Endothelial cell of umbilical vein (primary cell): ENCODE measurements at regions not wholly inside any gene's neighbourhood (a gene's known extent, or its start where the extent isn't known, plus 50 kb on each side); places are given as distances from the start of the nearest gene placed in this dataset.
A peak's percentile ranks its signal among the peaks of the same experiment; 100 is the strongest.

Source experiments
- BruUV-seq: library from RNA; stranded (reverse); fragments of 400-500 nt; replicated peaks from 2 replicates; lab custom pipeline; 2021; lab: Mats Ljungman, UMichigan
- CTCF ChIA-PET: fragments of 300-600, 350-600 bp; sonication (Branson Sonifier 250); formaldehyde crosslinking; loops from one replicate; lab custom pipeline; 2021; ENCODE audit warnings: antibody characterized with exemption, inconsistent platforms; lab: Charles Lee
- POLR2A ChIA-PET: fragments of 300-600, 350-600 bp; sonication (Branson Sonifier 250); formaldehyde crosslinking; loops from one replicate; lab custom pipeline; 2021; ENCODE audit warnings: antibody characterized with exemption, inconsistent platforms; lab: Charles Lee
- DNase-seq: peaks from one replicate; pipeline ENCODE4 v3.0.0-alpha.2; 2011; ENCODE audit warnings: low read depth, low spot score
- FAIRE-seq: peaks from 2 replicates; lab custom pipeline; 2011; peaks lifted over from hg19 to GRCh38; lab: Jason Lieb, UNC
- H2AFZ ChIP-seq: 2 replicates; pipeline ENCODE4 v1.6.0; 2012; ENCODE audit warnings: low read depth, low read length, control low read depth, inconsistent platforms
- H3K27ac ChIP-seq: 2 replicates; pipeline ENCODE4 v1.5.1; 2011; ENCODE audit warnings: low read depth, mild to moderate bottlenecking, control low read depth, low read length, moderate library complexity; ENCODE audit not compliant: insufficient read depth
- H3K27me3 ChIP-seq, 2 experiments: 2 replicates each; pipeline versions ENCODE4 v1.6.0 to v1.6.1; 2011; ENCODE audit warnings: low read length in 2 of 2, mixed read lengths in 1 of 2; ENCODE audit not compliant: control insufficient read depth in 2 of 2, insufficient read depth in 2 of 2
- H3K36me3 ChIP-seq, 2 experiments: 2 replicates in 1 of 2; 3 replicates in 1 of 2; pipeline ENCODE4 v1.5.1; 2011; ENCODE audit warnings: low read length in 2 of 2, mild to moderate bottlenecking in 1 of 2, moderate library complexity in 1 of 2; ENCODE audit not compliant: control insufficient read depth in 2 of 2, insufficient read depth in 2 of 2; ENCODE audit errors: extremely low read depth in 1 of 2
- H3K4me1 ChIP-seq: 3 replicates; pipeline ENCODE4 v1.5.1; 2011; ENCODE audit warnings: mild to moderate bottlenecking, low read length; ENCODE audit not compliant: control insufficient read depth, insufficient read depth; ENCODE audit errors: extremely low read depth
- H3K4me2 ChIP-seq: 2 replicates; pipeline ENCODE4 v1.6.1; 2011; ENCODE audit warnings: low read length, control low read depth, mixed read lengths; ENCODE audit not compliant: insufficient read depth
- H3K4me3 ChIP-seq, 3 experiments: fragments of 200-600 bp in 1 of 3; sonication (generic), shearing (Covaris generic) in 1 of 3; replicated peaks in 1 of 3; 2 replicates each; pipeline ENCODE4 v1.5.1; 2011 to 2016; ENCODE audit warnings: control low read depth in 3 of 3, low read length in 3 of 3, mild to moderate bottlenecking in 2 of 3, inconsistent platforms in 1 of 3, low read depth in 1 of 3, moderate library complexity in 1 of 3; ENCODE audit not compliant: insufficient read depth in 1 of 3
- H3K79me2 ChIP-seq: 2 replicates; pipeline ENCODE4 v1.6.0; 2012; ENCODE audit warnings: low read length, inconsistent platforms; ENCODE audit not compliant: control insufficient read depth, insufficient read depth
- H3K9ac ChIP-seq: replicated peaks from 2 replicates; pipeline ENCODE3; 2011; ENCODE audit warnings: low read length, control low read depth; ENCODE audit not compliant: insufficient read depth; ENCODE audit errors: extremely low read depth
- H3K9me1 ChIP-seq: replicated peaks from 3 replicates; pipeline ENCODE4 v1.6.0; 2011; ENCODE audit warnings: mild to moderate bottlenecking, low read length; ENCODE audit not compliant: control insufficient read depth, insufficient read depth; ENCODE audit errors: extremely low read depth
- H3K9me3 ChIP-seq: replicated peaks from 2 replicates; pipeline ENCODE4 v1.5.1; 2012; ENCODE audit warnings: low read length, inconsistent platforms; ENCODE audit not compliant: control insufficient read depth, insufficient read depth
- H4K20me1 ChIP-seq: replicated peaks from 2 replicates; pipeline ENCODE3; 2011; ENCODE audit warnings: mild to moderate bottlenecking, low read length; ENCODE audit not compliant: control insufficient read depth, insufficient read depth; ENCODE audit errors: extremely low read depth
- EZH2 ChIP-seq: IDR thresholded peaks from 2 replicates; pipeline ENCODE4 v1.6.1; 2012; ENCODE audit warnings: borderline replicate concordance, low read depth, mild to moderate bottlenecking, moderate library complexity, low read length, inconsistent platforms; ENCODE audit not compliant: severe bottlenecking
- FOS ChIP-seq: IDR thresholded peaks from 2 replicates; pipeline ENCODE4 v1.6.1; 2011; ENCODE audit warnings: mild to moderate bottlenecking, low read length, moderate library complexity, borderline replicate concordance; ENCODE audit not compliant: insufficient read depth
- GATA2 ChIP-seq: IDR thresholded peaks from 2 replicates; pipeline ENCODE4 v1.7.0; 2011; ENCODE audit warnings: low read depth, mild to moderate bottlenecking, moderate library complexity, mixed read lengths, low read length; ENCODE audit not compliant: insufficient read length, insufficient read depth
- JUN ChIP-seq: IDR thresholded peaks from 2 replicates; pipeline ENCODE4 v1.6.1; 2011; ENCODE audit warnings: borderline replicate concordance, low read depth; ENCODE audit not compliant: insufficient read length, insufficient read depth
- MYC ChIP-seq: IDR thresholded peaks from one replicate; pipeline ENCODE4 v1.6.1; 2011; ENCODE audit warnings: mild to moderate bottlenecking, low read depth, low read length
- POLR2A ChIP-seq: IDR thresholded peaks from 2 replicates; pipeline ENCODE4 v1.6.1; 2012; ENCODE audit warnings: low read depth, mild to moderate bottlenecking, control low read depth, low read length
- POLR2AphosphoS5 ChIP-seq: IDR thresholded peaks from 2 replicates; pipeline ENCODE4 v1.6.1; 2012; ENCODE audit warnings: low read depth, mild to moderate bottlenecking, control low read depth, low read length, moderate library complexity; ENCODE audit not compliant: insufficient read depth
- dilution Hi-C: fragments of 300-500 bp; cut with MboI; formaldehyde crosslinking; loops from one replicate; pipeline ENCODE4 v1.15.0; 2019; ENCODE audit warnings: low sequenced_read_pairs; ENCODE audit not compliant: extremely low pct_ligation_motif_present
- intact Hi-C: fragments of 100-400 bp; cut with micrococcal nuclease; formaldehyde crosslinking; loops from one replicate; pipeline ENCODE4 v1.10.0; 2022
- TF ChIP-seq, protein P1 (sequence below): IDR thresholded peaks from 2 replicates; pipeline ENCODE4 v1.6.1; 2011; ENCODE audit not compliant: insufficient read depth, insufficient read length
- TF ChIP-seq, protein P2 (sequence below), 2 donors: IDR thresholded peaks; 1 replicate in 1 of 2; 2 replicates in 1 of 2; pipeline ENCODE4 v1.5.1; 2011; ENCODE audit warnings: low read length in 2 of 2, mild to moderate bottlenecking in 2 of 2, moderate library complexity in 2 of 2, control low read depth in 1 of 2, inconsistent platforms in 1 of 2, low read depth in 1 of 2; ENCODE audit not compliant: insufficient read depth in 1 of 2; ENCODE audit errors: extremely low read depth in 1 of 2

DNA sequence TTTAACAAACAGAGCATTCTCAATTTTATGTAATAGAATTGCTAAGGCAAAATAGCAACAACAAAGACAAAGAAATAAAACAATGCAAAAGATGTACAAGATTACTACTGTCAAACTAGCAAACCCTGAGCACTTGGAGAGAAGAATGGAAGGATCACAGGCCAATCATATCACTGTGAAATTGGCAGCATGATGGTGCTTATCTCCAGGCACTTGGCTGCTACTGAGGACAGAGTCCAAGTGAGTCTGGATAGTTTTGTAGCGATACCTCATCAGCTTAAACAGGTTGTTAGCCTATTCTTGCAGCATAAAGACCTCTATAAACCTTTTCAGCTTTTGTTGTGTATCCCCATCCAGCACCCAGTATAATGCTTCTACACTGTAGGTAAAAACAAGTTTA, 117.7 kb downstream of the C4orf33 start:
- TF ChIP-seq MYC = no peak
- TF ChIP-seq, protein P1, sequence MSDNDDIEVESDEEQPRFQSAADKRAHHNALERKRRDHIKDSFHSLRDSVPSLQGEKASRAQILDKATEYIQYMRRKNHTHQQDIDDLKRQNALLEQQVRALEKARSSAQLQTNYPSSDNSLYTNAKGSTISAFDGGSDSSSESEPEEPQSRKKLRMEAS = no peak
- TF ChIP-seq, protein P2, sequence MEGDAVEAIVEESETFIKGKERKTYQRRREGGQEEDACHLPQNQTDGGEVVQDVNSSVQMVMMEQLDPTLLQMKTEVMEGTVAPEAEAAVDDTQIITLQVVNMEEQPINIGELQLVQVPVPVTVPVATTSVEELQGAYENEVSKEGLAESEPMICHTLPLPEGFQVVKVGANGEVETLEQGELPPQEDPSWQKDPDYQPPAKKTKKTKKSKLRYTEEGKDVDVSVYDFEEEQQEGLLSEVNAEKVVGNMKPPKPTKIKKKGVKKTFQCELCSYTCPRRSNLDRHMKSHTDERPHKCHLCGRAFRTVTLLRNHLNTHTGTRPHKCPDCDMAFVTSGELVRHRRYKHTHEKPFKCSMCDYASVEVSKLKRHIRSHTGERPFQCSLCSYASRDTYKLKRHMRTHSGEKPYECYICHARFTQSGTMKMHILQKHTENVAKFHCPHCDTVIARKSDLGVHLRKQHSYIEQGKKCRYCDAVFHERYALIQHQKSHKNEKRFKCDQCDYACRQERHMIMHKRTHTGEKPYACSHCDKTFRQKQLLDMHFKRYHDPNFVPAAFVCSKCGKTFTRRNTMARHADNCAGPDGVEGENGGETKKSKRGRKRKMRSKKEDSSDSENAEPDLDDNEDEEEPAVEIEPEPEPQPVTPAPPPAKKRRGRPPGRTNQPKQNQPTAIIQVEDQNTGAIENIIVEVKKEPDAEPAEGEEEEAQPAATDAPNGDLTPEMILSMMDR (IDR thresholded peaks at IDR 0.05; ENCODE audit: extremely low read depth in 1 of 2, insufficient read depth in 1 of 2, low read depth in 1 of 2, low read length in 2 of 2) = no peak
- no peak for TF ChIP-seq FOS
- no peak for TF ChIP-seq EZH2
- TF ChIP-seq JUN = no peak
- CTCF ChIA-PET = no interaction called here
- DNase-seq = no peak
- Histone ChIP-seq H3K36me3 (no peaks in the 10 kb centered on the region), H3K79me2 (no peaks in the 10 kb centered on the region), H3K4me1 (no peaks in the 10 kb centered on the region), H3K9me3 (no peaks in the 10 kb centered on the region), H3K27me3 (no peaks in the 10 kb centered on the region), H3K4me3 (no peak overlapping the region), H3K4me2 (no peak overlapping the region), H3K9ac (no peak overlapping the region), H3K9me1 (no peaks in the 10 kb centered on the region), H4K20me1 (no peaks in the 10 kb centered on the region), H3K27ac (no peak overlapping the region), H2AFZ (no peak overlapping the region)
- BruUV-seq = no TSS peak
- no peak for FAIRE-seq
- dilution Hi-C loops (no loop called here), intact Hi-C loops (no loop called here)
- POLR2A ChIA-PET = no interaction called here

DNA sequence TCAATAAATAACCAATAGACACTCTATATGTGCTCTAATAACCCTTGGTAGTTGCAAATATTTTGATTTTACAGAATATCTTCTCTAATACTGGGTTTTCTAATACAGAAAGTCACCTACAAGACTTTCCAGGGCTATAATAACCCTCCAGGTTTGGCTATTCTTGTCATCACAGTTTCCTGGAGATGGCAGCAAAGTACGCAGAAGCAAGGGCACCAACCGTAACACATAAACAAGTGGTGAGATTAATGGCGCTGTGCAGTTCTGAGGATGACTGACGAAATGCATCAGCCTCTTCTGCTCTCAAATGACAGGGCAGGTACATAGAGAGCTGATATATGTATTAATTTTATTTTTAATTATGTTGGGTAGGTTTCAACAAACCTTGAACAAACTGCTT, 122.4 kb downstream of the C4orf33 start:
- CTCF ChIA-PET = no interaction called here
- Histone ChIP-seq H3K79me2 (no peaks in the 10 kb centered on the region), H3K4me3 (no peak overlapping the region), H2AFZ (no peak overlapping the region), H3K4me1 (no peaks in the 10 kb centered on the region), H3K9me3 (no peaks in the 10 kb centered on the region), H3K36me3 (no peaks in the 10 kb centered on the region), H3K27me3 (no peaks in the 10 kb centered on the region), H3K9ac (no peak overlapping the region), H3K27ac (no peak overlapping the region), H3K4me2 (no peak overlapping the region), H4K20me1 (no peaks in the 10 kb centered on the region), H3K9me1 (no peaks in the 10 kb centered on the region)
- intact Hi-C loops = loop anchor here (1.0 kb wide), 1 partner anchor 423 kb away; no protein-coding TSS in a partner anchor
- DNase-seq (peak; percentile 24), FAIRE-seq (no peak)
- dilution Hi-C loops = no loop called here
- TF ChIP-seq JUN = no peak
- no peak for TF ChIP-seq FOS
- TF ChIP-seq GATA2 = no peak
- TF ChIP-seq, protein P1 = no peak
- TF ChIP-seq, protein P2 (IDR thresholded peaks at IDR 0.05; ENCODE audit: extremely low read depth in 1 of 2, insufficient read depth in 1 of 2, low read depth in 1 of 2, low read length in 2 of 2) = no peak
- no peak for TF ChIP-seq POLR2AphosphoS5
- TF ChIP-seq EZH2 = no peak
- TF ChIP-seq POLR2A = no peak
- no TSS peak for BruUV-seq
- POLR2A ChIA-PET = no interaction called here
